ENCODE measurements at regions not wholly inside any gene's neighbourhood (a gene's known extent, or its start where the extent isn't known, plus 50 kb on each side); places are given as distances from the start of the nearest gene placed in this dataset.

GRCh38 chr21:29448766-29449165 is 150.0 kb downstream of the BACH1 start:
- H2AK5ac ChIP-seq (ENCODE audit: low read depth, low read length): no peak overlapping the region
- intact Hi-C loops (cut with micrococcal nuclease): no loop called here
- BruUV-seq (replicated peaks): no TSS peak
- H4K91ac ChIP-seq (ENCODE audit: insufficient read depth, low read depth, low read length): no peak overlapping the region
- no peak overlapping the region for H3K27ac ChIP-seq (ENCODE audit: insufficient read depth, low read length)
- no peak overlapping the region for H3K18ac ChIP-seq (ENCODE audit: low read depth, low read length)
- H3K4me1 ChIP-seq (ENCODE audit: control insufficient read depth, insufficient read depth, low read length): no peaks in the 10 kb centered on the region
- H2BK15ac ChIP-seq (ENCODE audit: low read depth, low read length): no peak overlapping the region
- dilution Hi-C loops (cut with HindIII; ENCODE audit: low sequenced_read_pairs, unreplicated experiment): no loop called here
- no peak overlapping the region for H3K4me3 ChIP-seq (ENCODE audit: insufficient read depth, low read depth, low read length)
- TF ChIP-seq CHD1 (IDR thresholded peaks at IDR 0.05; ENCODE audit: low read depth, low read length) (no peak), BHLHE40 (IDR thresholded peaks at IDR 0.05; ENCODE audit: low read depth, low read length) (no peak), CTCF (conservative IDR thresholded peaks at IDR 0.05; ENCODE audit: low read depth, low read length) (no peak), FOS (IDR thresholded peaks at IDR 0.05; ENCODE audit: low read depth, low read length) (no peak), CEBPB (IDR thresholded peaks at IDR 0.05; ENCODE audit: low read depth, low read length) (no peak), RFX5 (IDR thresholded peaks at IDR 0.05; ENCODE audit: low read depth, low read length) (no peak), MXI1 (IDR thresholded peaks at IDR 0.05; ENCODE audit: borderline replicate concordance, low read depth, low read length) (no peak), POLR2A (IDR thresholded peaks at IDR 0.05; ENCODE audit: low read depth, low read length) (no peak), MAZ (IDR thresholded peaks at IDR 0.05; ENCODE audit: borderline replicate concordance, low read depth, low read length) (no peak), MAFK (IDR thresholded peaks at IDR 0.05; ENCODE audit: low read depth, low read length) (no peak), SMC3 (IDR thresholded peaks at IDR 0.05; ENCODE audit: low read depth, low read length) (no peak), ELK1 (IDR thresholded peaks at IDR 0.05; ENCODE audit: borderline replicate concordance, low read depth, low read length) (no peak), RAD21 (IDR thresholded peaks at IDR 0.05; ENCODE audit: low read length) (no peak)
- H3K56ac ChIP-seq (ENCODE audit: extremely low read depth, insufficient read depth, low read length): no peak overlapping the region
- H3K9me1 ChIP-seq (ENCODE audit: insufficient read depth, low read length): 0 out of 2 replicates have a peak, but pooled peaks cover 3% of the 10 kb centered on the region
- H4K8ac ChIP-seq (ENCODE audit: low read depth in 2 of 2, low read length in 2 of 2): no peak overlapping the region
- H3K79me1 ChIP-seq (ENCODE audit: low read depth in 1 of 2, low read length in 2 of 2): peaks cover 3% of the 10 kb centered on the region in 2 experiments; a peak in 2 of 4 replicates
- ChIA-PET POLR2A (ENCODE audit: unreplicated experiment) (no interaction called here), CTCF (no interaction called here)
- no peak overlapping the region for H2BK5ac ChIP-seq (ENCODE audit: low read depth, low read length, poor library complexity, severe bottlenecking)
- in situ Hi-C loops (cut with MboI; ENCODE audit: low sequenced_read_pairs): no loop called here
- H3K27me3 ChIP-seq (ENCODE audit: control insufficient read depth, insufficient read depth, low read length): no peaks in the 10 kb centered on the region
- DNase-seq (no peak), ATAC-seq (ENCODE audit: low read depth) (no peak)
- no peak overlapping the region for H2BK20ac ChIP-seq (ENCODE audit: low read depth, low read length)
- H2AK9ac ChIP-seq (replicated peaks; ENCODE audit: low read depth, low read length, poor library complexity): no peak overlapping the region
- H3K4me2 ChIP-seq (ENCODE audit: low read depth, low read length): no peak overlapping the region
- H4K20me1 ChIP-seq (ENCODE audit: insufficient read depth, low read length): no peaks in the 10 kb centered on the region
- H3K4ac ChIP-seq (ENCODE audit: low read depth, low read length): no peak overlapping the region
- H4K5ac ChIP-seq (ENCODE audit: low read depth, low read length): no peak overlapping the region
- no peak overlapping the region for H3K9ac ChIP-seq (ENCODE audit: low read depth, low read length)
- H2AFZ ChIP-seq (replicated peaks; ENCODE audit: low read length, poor library complexity): no peak overlapping the region
- H3K9me3 ChIP-seq (ENCODE audit: control insufficient read depth, insufficient read depth, low read length): peaks cover 3% of the 10 kb centered on the region; the same call in 1 of the 2 replicates
- no peaks in the 10 kb centered on the region for H3K36me3 ChIP-seq (ENCODE audit: control insufficient read depth, insufficient read depth, low read length)
- H3K14ac ChIP-seq (replicated peaks; ENCODE audit: low read depth, low read length): no peak overlapping the region
- WGBS, 2 experiments (ENCODE audit: extremely low coverage in 2 of 2, insufficient read length in 1 of 2): no CpG with 5 or more reads among the region's 4 CpGs
- no peak overlapping the region for H3K23ac ChIP-seq (ENCODE audit: low read depth, low read length)
- no peak overlapping the region for H2BK120ac ChIP-seq (ENCODE audit: low read depth, low read length)
